DND-41 (cell line): ENCODE measurements at regions not wholly inside any gene's neighbourhood (a gene's known extent, or its start where the extent isn't known, plus 50 kb on each side); places are given as distances from the start of the nearest gene placed in this dataset.

ENCODE experiments used
- CTCF ChIP-seq: IDR thresholded peaks from 2 replicates; pipeline ENCODE4 v1.5.1; 2012; ENCODE audit warnings: borderline replicate concordance, low read length, moderate library complexity, mild to moderate bottlenecking; ENCODE audit not compliant: poor library complexity, severe bottlenecking; ENCODE audit errors: extremely low read depth
- EZH2 ChIP-seq: IDR thresholded peaks from 3 replicates; pipeline ENCODE4 v1.6.1; 2012; ENCODE audit warnings: borderline replicate concordance, low read depth, mild to moderate bottlenecking, moderate library complexity, low read length, inconsistent platforms; ENCODE audit not compliant: severe bottlenecking

GRCh38 chr5:124043456-124043855 is 531.5 kb downstream of the CSNK1G3 start:
- TF ChIP-seq CTCF (peak; percentile 23), EZH2 (no peak)
